HG03135 (cell line): ENCODE measurements at regions not wholly inside any gene's neighbourhood (a gene's known extent, or its start where the extent isn't known, plus 50 kb on each side); places are given as distances from the start of the nearest gene placed in this dataset.

Experiments used
- ATAC-seq: cut with Tn5 transposase; IDR thresholded peaks from one replicate; pipeline ENCODE4 v1.9.1; 2021; ENCODE audit warnings: mild to moderate bottlenecking, moderate library complexity; ENCODE audit not compliant: unreplicated experiment

- peak; percentile 92 for ATAC-seq
Observed at GRCh38 chr4:157978680-157979361, 194.0 kb downstream of the GASK1B start.

GRCh38 chr4:157977086-157977485, 195.7 kb downstream of the GASK1B start:
- ATAC-seq = no peak

- ATAC-seq = no peak
Observed at GRCh38 chr4:157973297-157973696, 199.5 kb downstream of the GASK1B start.

GRCh38 chr4:157964463-157964862, 208.4 kb downstream of the GASK1B start:
- no peak for ATAC-seq

GRCh38 chr4:157961229-157961990, 211.4 kb downstream of the GASK1B start:
- no peak for ATAC-seq

GRCh38 chr4:157957905-157958304, 214.9 kb downstream of the GASK1B start:
- no peak for ATAC-seq

GRCh38 chr4:157942017-157942416, 230.8 kb downstream of the GASK1B start:
- no peak for ATAC-seq

- ATAC-seq = no peak
Observed at GRCh38 chr4:157934151-157934550, 238.7 kb downstream of the GASK1B start.

GRCh38 chr4:157932936-157933335, 239.9 kb downstream of the GASK1B start:
- no peak for ATAC-seq

- ATAC-seq = no peak
Observed at GRCh38 chr4:157929486-157929885, 243.3 kb downstream of the GASK1B start.

- no peak for ATAC-seq
Observed at GRCh38 chr4:157918036-157918832, 254.6 kb downstream of the GASK1B start.

- ATAC-seq = no peak
Observed at GRCh38 chr4:157912212-157912611, 260.6 kb downstream of the GASK1B start.

- ATAC-seq = no peak
Observed at GRCh38 chr4:157911662-157912061, 261.2 kb downstream of the GASK1B start.

GRCh38 chr4:157908691-157909090, 264.1 kb downstream of the GASK1B start:
- ATAC-seq = no peak

GRCh38 chr4:157908031-157908430, 264.8 kb downstream of the GASK1B start:
- no peak for ATAC-seq

GRCh38 chr4:157907226-157907946, 265.4 kb downstream of the GASK1B start:
- ATAC-seq = no peak

- ATAC-seq = no peak
Observed at GRCh38 chr4:157898836-157899605, 273.8 kb downstream of the GASK1B start.

- no peak for ATAC-seq
Observed at GRCh38 chr4:157897855-157898370, 274.9 kb downstream of the GASK1B start.

- no peak for ATAC-seq
Observed at GRCh38 chr4:157896726-157897125, 276.1 kb downstream of the GASK1B start.

- no peak for ATAC-seq
Observed at GRCh38 chr4:157895205-157895604, 277.6 kb downstream of the GASK1B start.
